ENCODE measurements at regions not wholly inside any gene's neighbourhood (a gene's known extent, or its start where the extent isn't known, plus 50 kb on each side); places are given as distances from the start of the nearest gene placed in this dataset.

DNA sequence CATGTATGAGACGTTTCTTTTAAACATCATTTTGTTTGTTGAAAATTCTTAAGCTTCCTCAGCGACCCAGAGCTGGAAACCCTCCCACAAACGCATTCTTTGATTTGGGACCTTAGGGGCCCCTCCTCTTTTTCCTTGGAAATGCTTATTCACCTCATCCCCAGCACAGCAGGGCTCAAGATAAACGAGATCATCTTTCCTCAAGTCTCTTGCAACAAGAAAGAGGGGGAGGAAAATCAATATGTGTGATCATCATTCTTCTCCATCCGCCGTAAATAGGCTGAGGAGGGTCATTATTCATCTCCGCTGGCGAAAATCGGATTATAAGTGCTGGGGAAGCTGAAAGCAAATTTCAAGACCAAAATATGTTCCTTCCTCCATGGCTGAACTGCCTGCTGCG lies 1415.2 kb downstream of the AACS start:
- TF ChIP-seq CTCF (IDR thresholded peaks at IDR 0.05; ENCODE audit: insufficient read depth, low read depth, low read length, missing control alignments): no peak
- no peak for DNase-seq (ENCODE audit: low read depth)
- no peak overlapping the region for H3K4me3 ChIP-seq (ENCODE audit: low read length)

DNA sequence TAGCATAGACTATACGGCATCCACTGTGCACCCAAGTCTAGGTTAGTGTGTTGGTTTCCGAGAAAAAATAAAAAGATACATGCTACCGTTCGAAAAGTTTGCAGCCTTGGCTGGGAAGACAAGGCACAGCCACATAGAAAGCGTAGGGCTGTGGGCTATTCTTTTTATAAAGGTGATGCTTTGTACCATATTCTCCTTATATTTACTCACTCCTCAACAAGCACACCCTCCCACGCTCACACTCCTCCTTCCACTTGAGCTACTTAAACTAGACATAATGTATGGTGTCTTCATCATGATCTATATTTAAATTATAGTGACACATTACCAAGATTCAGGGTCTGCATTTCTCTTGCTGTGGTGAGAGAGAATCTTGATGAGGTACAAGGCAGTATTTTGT lies 1416.5 kb downstream of the AACS start:
- no peak for TF ChIP-seq CTCF (IDR thresholded peaks at IDR 0.05; ENCODE audit: insufficient read depth, low read depth, low read length, missing control alignments)
- no peak overlapping the region for H3K4me3 ChIP-seq (ENCODE audit: low read length)
- no peak for DNase-seq (ENCODE audit: low read depth)

DNA sequence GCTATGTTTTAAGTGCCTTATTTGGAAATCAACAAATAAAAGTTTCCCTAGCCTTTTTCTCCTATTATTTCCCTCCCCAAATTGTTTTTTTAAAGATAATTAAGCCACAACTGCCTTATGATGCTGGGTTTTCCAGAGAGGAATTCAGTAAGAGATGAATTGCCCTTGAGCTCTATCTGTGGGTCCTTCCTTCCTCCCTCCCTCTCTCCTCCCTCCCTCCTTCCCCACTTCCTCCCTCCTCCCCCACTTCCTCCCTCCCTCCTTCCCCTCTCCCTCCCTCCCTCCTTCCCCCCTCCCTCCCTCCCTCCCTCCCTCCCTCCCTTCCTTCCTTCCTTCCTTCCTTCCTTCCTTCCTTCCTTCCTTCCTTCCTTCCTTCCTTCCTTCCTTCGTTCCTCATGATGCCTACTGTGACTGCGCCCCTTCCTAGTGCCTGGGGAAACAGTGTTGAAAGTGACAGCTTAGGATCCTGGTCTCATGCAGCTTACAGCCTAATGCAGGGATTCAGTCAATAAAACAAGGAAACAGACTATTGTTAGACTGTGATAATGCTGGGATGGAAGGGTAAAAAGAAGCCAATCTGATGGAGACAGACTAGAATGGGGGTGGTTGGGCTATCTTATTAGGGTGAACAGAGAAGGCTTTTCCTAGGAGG lies 1417.1 kb downstream of the AACS start:
- no peak overlapping the region for H3K4me3 ChIP-seq (ENCODE audit: low read length)
- TF ChIP-seq CTCF (IDR thresholded peaks at IDR 0.05; ENCODE audit: insufficient read depth, low read depth, low read length, missing control alignments): no peak
- no peak for DNase-seq (ENCODE audit: low read depth)

DNA sequence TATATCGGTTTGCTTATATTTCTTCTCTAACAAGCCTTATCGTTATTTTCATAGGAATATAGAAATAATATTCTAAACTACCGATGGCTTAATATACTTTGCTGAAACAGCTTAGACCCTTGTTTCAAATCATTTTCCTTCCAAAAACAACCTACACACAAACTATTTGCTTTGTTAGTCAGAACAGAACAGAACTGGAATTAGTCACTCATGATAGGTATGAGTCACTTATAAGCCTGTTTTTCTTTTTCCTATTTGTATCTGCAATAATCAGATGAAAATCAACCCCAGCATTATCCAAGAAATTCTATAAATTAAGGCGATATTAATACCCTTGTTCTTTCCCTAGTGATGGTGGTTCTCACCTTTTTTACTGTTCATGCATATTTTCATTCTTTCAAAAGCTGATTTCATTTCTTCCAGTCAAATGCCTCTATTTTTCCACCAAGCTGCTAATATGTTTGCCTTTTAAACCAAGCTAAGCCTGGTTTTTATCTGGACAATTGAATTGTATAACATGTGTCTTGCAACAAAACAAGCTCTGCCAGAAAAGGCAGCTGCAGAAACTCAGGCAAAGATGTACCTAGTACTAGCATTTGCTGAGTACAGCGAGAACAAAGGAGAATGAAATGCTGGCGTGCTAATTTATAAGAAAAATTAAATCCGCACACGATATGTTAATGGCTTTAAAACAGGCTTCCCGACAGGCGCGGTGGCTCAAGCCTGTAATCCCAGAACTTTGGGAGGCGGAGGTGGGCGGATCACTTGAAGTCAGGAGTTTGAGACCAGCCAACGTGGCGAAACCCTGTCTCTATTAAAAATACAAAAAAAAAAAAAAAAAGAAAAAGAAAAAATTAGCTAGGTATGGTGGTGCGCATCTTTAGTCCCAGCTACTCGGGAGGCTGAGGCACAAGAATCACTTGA lies 1418.2 kb downstream of the AACS start:
- TF ChIP-seq CTCF (IDR thresholded peaks at IDR 0.05; ENCODE audit: insufficient read depth, low read depth, low read length, missing control alignments): no peak

GRCh38 chr12:126487431-126487980 lies 1422.3 kb downstream of the AACS start:
- DNase-seq (ENCODE audit: low read depth): no peak
- no peak for TF ChIP-seq CTCF (IDR thresholded peaks at IDR 0.05; ENCODE audit: insufficient read depth, low read depth, low read length, missing control alignments)
- H3K4me3 ChIP-seq (ENCODE audit: low read length): no peak overlapping the region

More for the DNA sequence above, 1418.2 kb downstream of the AACS start:
- peak; percentile 48 for DNase-seq (ENCODE audit: low read depth)
- H3K4me3 ChIP-seq (ENCODE audit: low read length): no peak overlapping the region

GRCh38 chr12:126488806-126489205 lies 1423.6 kb downstream of the AACS start:
- TF ChIP-seq CTCF (IDR thresholded peaks at IDR 0.05; ENCODE audit: insufficient read depth, low read depth, low read length, missing control alignments): no peak
- no peak for DNase-seq (ENCODE audit: low read depth)
- H3K4me3 ChIP-seq (ENCODE audit: low read length): no peak overlapping the region

Measured in epithelial cell of esophagus (primary cell).